HG03558 (cell line): ENCODE measurements at regions not wholly inside any gene's neighbourhood (a gene's known extent, or its start where the extent isn't known, plus 50 kb on each side); places are given as distances from the start of the nearest gene placed in this dataset.

Source experiments
- ATAC-seq: cut with Tn5 transposase; IDR thresholded peaks from one replicate; pipeline ENCODE4 v1.9.1; 2021; ENCODE audit warnings: moderate number of reproducible peaks; ENCODE audit not compliant: unreplicated experiment; ENCODE audit errors: extremely low read depth

DNA sequence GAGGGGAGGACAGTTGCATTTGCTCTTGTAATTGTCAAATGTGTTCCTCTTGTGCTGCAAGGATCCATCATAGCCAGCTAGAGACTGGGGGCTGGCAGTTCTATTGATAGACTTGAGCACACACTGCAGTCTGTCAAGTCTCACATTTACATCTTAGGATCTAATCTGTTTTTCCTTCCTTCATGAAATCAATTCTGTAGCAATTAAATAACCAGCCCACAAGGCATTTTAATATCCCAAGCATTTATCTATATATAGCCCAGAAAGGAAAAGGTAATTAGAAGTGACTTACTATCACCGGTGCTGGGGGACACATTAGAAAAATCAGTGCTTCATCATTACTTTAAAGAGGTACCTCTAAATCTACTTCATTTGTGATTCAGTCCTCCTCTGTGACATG is 143.0 kb upstream of the STXBP5 start:
- ATAC-seq, result no peak

DNA sequence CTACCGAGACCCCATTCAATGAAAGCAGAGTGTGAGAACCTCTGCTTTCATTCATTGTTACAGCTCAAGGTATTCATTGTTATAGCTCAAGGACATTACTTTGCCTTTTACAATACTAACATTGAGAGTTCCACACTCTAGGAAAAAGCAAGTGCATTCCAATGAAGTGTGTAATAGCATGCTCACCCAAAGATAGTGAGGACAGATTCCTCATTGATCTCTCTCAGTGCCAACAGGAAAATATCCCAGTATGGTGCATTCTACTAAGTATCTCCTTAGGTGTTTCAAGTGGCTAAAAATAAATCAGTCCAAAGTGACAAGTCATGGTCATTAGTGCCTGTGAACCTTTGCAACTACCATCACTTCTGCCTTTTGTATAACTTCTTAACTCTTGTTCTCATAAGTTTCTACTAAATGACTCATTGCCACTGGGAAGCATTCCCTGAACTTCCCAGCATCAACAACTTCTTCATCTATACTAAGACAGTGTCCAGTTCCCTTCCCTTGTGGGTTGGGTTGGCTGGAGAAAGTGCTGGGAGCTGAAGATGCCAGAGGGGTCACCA is 140.7 kb upstream of the STXBP5 start:
- ATAC-seq, result no peak

DNA sequence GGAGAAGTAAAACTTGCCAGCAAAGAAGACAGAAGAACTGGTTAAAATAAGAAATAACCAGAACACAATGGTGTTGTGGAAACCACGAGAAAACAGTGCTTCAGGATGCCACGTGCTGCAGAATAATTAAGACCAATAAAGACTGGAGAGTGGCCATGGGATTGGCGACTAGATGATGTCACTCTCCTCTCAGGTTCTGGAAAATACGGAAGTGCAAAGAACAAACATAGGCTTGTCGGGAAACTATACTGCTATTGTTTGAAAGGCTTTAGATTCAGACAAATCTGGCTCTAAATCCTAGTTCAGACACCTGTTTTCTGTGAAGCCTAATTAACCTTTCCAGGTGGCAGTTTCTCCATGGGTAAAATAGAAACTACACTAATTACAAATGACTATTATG is 138.4 kb upstream of the STXBP5 start:
- no peak for ATAC-seq

DNA sequence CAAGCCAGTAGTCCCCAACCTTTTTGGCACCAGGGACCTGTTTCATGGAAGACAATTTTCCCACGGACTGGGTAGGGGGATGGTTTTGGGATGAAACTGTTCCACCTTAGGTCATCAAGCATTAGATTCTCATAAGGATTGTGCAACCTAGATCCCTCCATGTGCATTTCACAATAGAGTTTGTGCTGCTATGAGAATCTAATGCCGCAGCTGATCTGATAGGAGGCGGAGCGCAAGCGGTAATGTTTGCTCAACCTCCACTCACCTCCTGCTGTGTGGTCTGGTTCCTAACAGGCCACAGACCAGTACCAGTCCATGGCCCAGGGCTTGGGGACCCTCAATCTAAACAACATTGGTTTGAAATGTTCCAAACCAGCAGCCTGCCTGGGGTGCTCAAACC is 137.0 kb upstream of the STXBP5 start:
- ATAC-seq, result no peak

DNA sequence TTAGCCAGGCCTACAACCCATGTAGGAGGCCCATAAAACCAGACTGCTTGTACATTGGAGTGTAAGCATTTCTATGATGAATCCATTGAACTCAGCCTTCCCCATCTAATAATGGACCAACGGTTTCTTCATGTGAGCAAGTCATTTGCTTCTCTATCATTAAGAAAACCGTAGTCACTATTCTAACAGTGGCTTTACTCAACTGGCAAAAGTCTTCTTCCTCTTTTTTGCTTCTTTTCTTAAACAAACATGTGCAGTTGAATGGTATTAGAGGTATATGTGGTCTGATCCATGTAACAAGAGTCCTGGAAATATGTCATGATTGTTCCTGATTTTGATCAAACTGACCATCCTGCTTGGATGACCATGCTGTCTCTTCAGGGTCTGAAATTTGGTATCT is 132.4 kb upstream of the STXBP5 start:
- ATAC-seq, result no peak

DNA sequence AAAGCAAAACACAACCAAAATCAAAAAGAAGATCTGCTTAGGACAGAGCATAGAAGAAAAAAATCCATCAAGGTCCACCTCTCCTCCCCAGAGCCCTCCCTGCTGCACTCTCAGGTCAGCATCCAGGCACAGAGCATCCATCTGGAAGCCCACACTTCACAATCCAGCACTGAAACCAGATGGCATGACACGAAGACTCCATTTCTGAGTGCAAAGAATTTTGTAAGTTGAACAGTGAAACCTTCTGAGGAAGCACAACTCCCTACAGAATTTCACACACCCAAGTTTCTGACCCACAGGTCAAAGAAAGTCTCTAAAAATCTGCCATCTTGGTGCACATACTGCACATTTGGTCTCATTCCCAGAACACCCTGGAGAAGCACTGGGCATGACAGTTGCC is 128.8 kb upstream of the STXBP5 start:
- ATAC-seq, result no peak

DNA sequence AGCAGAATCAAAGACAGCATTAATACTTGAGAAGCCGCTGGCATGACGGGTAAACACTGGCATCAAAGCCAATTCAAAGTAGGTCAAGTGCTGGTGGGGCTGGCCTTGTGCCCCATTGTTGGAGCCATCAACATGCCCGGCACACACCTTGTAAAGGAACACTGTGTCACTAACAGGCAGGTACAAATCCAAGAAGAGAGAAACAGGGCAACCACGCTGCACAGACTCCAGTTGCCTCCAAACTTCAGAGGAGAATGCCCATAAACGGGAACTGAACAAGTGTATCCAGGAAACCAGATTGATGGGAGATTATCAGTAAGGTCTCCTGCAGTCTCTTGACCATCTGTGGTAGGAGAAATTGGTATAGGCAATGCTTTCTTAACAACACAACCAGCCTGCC is 127.0 kb upstream of the STXBP5 start:
- ATAC-seq, result no peak

DNA sequence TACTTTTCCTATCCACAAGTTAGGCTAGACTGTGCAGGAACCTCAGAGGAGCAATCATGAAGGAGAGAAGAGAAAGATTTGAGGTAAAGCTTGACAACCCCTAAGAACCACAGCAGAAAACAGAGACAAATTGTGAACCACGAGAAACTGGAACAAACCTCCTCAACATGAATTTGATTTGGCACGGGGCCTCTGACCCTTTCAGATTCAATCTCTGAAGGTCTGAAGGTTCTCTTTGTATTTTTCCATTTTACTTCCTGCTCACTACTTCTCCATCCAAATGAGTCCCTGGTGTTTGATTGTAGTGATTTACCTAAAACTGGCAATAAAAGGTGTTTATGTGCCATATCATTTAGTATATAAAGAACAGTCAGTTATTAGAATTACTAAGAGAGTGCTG is 126.1 kb upstream of the STXBP5 start:
- ATAC-seq, result no peak

DNA sequence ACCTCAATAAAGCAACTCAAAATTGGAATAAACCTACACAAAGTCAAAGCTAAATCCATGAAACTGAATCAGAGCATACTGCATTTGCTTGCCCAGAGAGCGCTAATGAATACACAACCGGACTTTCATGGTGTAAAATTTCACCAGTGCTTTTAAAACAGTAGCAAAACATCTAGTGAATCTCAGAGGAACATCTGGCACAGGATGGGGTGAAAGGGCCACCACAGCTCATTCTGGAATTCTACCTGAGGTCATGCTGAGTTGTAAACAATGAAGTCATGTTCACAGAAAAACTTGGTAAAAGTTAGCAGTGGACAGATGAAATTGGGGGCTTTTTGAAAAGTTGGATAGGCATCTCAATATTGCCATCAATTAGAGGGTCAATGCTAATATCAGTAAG is 125.6 kb upstream of the STXBP5 start:
- no peak for ATAC-seq

DNA sequence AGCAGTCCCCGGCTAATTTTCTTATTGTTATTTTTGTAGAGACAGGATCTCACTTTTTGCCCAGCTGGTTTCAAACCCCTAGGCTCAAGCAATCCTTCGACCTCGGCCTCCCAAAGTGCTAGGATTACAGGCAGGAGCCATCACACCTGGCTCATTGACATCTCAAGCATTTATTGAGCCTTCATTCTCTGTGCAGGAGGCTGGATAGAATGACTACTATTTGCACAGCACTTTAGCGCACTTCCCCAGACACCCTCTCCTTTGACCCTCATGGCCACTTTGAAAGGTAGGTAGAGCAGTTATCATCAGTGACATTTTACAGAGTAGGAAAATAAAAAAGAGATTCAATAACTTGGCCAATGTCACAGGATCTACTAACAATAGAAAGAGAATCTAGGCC is 124.0 kb upstream of the STXBP5 start:
- ATAC-seq, result no peak

DNA sequence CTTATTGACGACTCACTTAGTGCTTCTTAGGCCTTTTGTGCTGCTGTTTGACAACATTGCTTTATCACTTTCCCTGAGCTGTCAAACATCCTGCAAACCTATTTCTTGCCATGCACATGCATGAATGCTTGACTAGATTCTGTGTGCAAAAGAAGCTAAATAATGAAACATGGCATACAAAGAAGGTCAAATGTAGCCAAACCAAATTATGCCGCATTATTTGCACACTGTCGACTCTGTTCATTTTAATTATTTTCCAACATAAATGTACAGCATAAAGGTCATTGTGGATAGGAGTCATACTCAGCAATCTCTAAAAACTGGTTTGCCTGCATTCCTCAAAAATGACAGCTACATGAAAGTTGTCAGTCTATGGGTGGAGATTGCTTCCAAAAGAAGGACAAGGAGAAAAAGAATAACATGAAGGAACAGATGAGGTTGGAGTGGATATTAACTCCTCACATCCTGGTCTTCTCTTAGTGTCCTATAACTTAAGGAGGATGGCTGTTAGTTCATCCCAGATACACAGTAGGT is 123.1 kb upstream of the STXBP5 start:
- ATAC-seq, result no peak

DNA sequence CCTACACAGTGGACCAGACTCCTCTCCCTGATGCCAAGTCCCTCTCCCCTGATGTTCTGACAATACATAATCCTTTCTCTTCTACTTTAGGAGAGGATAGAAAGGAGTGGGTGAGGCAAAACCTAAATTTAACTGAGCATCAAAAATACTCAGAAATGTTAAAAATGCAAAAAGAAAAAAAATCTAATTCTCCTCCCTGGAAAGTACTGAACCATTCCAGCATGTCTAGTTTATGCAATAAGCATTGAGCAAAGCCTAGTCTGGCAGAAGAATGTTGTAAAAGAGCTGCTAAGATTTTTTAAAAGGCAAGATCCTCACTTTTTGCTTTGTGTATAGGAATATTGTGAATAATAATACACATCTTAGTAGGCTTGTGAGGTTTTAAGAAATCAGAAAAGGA is 116.6 kb upstream of the STXBP5 start:
- no peak for ATAC-seq

DNA sequence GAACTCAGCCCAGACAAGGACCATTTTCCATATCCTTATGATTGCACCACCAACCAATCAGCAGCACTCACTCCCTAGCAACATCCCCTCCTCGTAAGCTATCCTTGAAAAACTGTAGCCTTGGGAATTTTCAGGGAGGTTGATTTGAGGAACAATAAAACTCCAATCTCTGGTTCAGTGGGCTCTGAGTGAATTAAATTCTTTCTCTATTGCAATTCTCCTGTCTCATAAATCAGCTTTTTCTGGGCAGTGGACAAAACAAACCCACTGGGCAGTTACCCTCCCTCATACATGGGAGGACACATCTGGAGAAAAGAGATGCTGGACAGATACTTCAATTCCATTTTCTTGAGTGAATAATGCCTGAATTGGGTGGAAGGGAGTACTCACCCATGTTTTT is 115.4 kb upstream of the STXBP5 start:
- no peak for ATAC-seq

DNA sequence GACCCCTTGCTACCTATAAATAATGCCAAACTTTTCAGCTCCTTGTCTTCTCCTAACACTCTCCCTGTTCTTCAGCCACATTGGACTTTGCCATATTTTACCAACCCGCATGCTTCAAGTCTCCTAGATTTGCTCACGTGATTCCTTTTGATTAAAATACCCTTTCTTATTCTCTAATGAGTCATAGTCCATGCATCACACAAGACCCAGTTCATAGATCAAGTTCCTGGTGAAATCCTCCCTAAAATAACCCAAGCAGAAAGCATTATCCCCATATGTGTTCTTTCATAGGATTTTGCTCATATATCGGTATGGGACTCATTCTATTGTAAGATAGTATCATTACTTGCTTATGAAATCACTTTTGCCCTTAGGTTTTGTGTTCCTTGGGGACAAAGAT is 108.9 kb upstream of the STXBP5 start:
- ATAC-seq, result no peak

DNA sequence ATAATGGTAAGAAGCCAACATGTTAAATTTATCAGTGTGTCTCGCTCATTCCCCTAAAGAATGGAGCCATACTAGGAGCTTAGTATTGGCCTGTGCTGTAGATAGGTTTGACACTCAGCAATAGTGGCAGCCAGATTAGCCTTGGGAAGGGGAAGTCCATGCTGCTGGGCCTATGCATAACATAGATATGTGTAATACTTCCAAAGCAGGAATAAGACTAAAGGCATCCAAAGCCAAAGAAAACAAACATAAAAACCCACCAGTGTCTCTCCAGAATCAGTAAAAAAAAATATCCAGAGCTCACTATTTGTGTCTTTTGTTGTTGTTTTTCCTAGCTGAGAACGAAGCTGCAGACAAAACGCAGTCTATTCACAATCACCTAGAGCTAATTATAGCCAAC is 104.2 kb upstream of the STXBP5 start:
- ATAC-seq, result no peak

DNA sequence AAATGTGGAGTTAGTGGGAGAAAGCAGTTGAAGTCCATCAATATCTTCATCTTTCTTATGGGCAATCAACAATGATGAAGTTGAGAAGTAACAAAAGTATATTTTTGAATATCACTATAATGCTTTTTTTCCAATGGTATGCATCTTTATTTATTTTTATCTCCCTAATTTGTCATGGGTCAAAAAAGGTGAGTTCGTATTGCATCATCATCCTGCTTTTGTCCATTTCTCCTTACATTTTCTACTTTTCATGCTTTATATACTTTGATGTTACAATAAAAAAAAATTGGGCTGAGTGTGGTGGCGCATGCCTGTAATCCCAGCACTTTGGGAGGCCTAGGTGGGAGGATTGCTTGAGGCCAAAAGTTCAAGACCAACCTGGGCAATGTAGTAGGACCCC is 101.2 kb upstream of the STXBP5 start:
- ATAC-seq, result no peak

DNA sequence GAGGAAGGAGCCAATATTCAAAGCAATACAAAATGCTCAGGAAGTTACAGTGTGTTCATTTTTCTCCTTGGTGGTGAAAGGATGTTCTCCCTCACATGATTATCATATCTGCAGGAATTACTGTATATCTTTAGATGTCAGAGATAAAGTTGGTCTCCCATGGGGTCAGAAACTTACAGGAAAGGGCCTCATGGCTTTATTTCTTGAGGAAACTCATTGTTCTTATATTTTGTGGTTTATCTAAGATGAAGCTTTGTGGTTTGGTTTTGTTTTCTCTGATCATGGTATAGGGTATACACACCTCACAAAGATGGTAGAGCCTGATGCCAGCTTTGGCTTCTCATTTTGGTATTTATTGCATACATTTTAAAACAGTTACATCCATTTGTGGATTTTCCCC is 100.5 kb upstream of the STXBP5 start:
- no peak for ATAC-seq

DNA sequence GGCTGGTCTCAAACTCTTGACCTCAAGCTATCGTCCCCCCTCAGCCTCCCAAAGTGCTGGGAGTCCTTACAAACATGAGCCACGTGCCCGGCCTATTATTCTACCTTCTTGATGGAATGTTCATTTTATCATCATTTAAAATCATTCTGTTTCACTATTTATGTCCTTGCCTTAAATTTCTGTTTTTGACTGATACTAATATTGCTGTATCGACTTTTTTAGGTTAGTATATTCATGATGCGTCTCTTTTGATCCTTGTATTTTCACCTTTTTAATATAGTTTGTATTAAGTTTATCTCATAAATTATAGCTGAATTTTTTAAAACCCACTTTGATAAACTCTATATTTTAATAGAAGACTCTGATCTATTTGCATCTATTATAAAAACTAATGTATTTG is 98.4 kb upstream of the STXBP5 start:
- no peak for ATAC-seq

DNA sequence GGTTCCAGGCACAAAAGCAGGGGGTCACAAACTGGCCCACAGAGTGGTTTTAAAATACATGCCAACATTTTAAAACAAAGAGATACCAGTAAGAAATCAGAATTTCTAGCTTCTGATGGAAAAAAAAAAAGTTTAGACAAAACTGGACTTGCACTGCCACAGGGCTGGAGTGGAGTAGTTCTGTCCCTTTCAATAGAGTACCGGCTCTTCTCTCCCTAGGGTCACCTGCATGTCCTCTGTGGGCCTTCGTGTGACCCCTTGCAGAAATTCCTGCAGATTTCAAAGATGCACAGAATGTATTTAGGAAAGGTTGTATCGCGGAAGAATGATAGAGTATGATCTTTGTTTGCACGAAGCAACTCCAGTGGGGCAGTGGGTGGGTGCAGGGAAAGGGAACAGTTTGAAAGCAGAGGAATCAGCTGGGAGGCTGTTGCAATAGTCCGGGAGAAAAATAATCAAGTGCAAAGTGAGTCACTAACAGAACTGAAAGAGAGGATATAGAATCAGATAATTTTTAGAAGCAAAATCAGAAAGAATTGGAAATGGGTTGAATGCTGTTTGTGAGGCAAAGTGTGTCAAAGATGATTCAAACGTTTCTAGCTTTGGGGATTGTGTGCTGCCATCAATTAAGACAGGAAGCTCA is 97.3 kb upstream of the STXBP5 start:
- no peak for ATAC-seq

DNA sequence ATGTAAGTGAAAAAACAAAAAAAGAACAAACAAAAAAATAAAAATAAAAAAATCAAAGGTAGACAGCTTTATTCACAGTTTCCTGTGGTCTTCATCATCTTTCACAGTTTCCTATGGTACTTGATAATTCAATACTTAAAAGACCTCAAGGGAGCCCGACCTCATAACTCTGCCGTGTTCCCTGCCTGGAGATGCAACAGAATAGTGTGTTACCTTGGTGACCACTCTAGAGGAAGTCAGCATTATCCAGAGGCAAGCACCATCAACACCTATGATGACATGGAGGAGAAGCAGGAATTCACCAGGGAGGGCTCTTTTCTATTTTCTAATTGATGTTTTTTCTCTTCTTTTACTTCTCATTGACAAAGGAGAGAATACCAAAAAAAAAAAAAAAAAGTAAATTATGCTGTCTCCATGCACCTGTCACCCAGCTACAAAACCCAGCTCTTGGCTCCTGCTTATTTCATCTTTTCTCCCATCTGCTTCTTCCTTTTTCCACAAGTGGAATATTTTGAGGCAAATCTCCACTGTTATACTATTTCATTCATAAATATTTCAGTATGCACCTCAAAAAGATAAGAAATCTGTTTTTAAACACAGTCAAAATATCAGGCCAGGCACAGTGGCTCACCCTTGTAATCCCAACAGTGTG is 95.8 kb upstream of the STXBP5 start:
- no peak for ATAC-seq

DNA sequence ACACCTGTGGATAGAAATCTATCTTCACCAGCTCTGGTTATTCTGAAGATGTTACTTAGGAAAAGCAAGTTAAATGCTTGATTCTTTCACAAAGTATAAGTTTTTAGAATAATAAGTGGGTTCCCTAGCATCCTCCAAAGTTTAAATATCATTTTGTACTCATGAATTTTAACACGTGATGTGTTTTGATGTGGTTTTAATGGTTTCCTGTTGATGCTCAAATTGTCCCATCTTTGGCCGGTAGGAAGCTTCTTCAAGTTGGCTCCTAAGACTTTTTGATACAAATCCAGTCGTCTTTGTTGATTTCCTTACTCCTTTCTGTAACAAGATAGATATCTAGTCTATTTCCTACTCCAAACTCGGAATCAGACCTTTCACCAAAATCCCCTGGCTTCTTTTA is 94.5 kb upstream of the STXBP5 start:
- no peak for ATAC-seq

DNA sequence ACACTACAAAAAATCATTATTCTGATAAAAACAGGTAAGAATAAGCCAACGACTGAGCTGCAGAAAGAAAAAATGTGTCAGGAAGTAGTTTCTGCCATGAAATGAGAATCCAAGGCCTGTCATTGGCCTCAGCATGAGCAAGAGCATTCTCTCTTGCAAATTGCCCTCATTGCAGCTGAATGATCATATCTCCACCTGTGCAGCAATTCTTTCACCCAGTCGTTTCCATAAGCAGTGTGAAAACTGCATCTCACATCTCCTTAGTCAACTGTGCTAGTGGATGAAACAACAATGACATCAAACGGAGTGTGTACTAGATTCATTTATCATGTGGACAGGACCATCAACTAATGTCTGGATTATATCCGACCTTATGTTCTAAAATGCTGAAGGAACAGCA is 88.2 kb upstream of the STXBP5 start:
- ATAC-seq, result no peak
